Activated B cell treated with CpG ODN at 0.5 μM for 24 hours (primary cell): ENCODE measurements at regions not wholly inside any gene's neighbourhood (a gene's known extent, or its start where the extent isn't known, plus 50 kb on each side); places are given as distances from the start of the nearest gene placed in this dataset.

Experiments used
- ATAC-seq: fragments of 200-7000 bp; cut with Tn5 transposase; one replicate; pipeline ENCODE4 v1.10.0; 2021; ENCODE audit warnings: low read depth, mild to moderate bottlenecking, moderate library complexity
- CTCF ChIA-PET: fragments of 350-600 bp; sonication (Branson Sonifier 250); formaldehyde crosslinking; loops from one replicate; lab custom pipeline; 2021; ENCODE audit warnings: antibody characterized with exemption; lab: Charles Lee
- POLR2A ChIA-PET: fragments of 350-600 bp; sonication (Branson Sonifier 250); formaldehyde crosslinking; loops from one replicate; lab custom pipeline; 2021; ENCODE audit warnings: antibody characterized with exemption; lab: Charles Lee
- DNase-seq: peaks from one replicate; pipeline ENCODE4 v3.0.0; 2022
- H3K27ac Mint-ChIP-seq: one replicate; pipeline ENCODE4 v1.8.0; 2020; ENCODE audit warnings: mixed read lengths
- H3K27me3 Mint-ChIP-seq: one replicate; pipeline ENCODE4 v1.8.0; 2021; ENCODE audit warnings: mixed read lengths
- H3K36me3 Mint-ChIP-seq: one replicate; pipeline ENCODE4 v1.8.0; 2021; ENCODE audit warnings: low read depth, mixed read lengths
- H3K4me1 Mint-ChIP-seq: one replicate; pipeline ENCODE4 v1.8.0; 2021; ENCODE audit warnings: mixed read lengths
- H3K4me3 Mint-ChIP-seq: one replicate; pipeline ENCODE4 v1.8.0; 2020; ENCODE audit warnings: mild to moderate bottlenecking, mixed read lengths
- H3K9me3 Mint-ChIP-seq: one replicate; pipeline ENCODE4 v1.8.0; 2020; ENCODE audit warnings: mixed read lengths
- CTCF ChIP-seq: fragments of 200-600 bp; IDR thresholded peaks from one replicate; pipeline ENCODE4 v1.8.0; 2022; ENCODE audit warnings: antibody characterized with exemption, mild to moderate bottlenecking
- intact Hi-C: fragments of 100-400 bp; cut with micrococcal nuclease; formaldehyde crosslinking; loops from one replicate; pipeline ENCODE4 v1.15.1; 2024

DNA sequence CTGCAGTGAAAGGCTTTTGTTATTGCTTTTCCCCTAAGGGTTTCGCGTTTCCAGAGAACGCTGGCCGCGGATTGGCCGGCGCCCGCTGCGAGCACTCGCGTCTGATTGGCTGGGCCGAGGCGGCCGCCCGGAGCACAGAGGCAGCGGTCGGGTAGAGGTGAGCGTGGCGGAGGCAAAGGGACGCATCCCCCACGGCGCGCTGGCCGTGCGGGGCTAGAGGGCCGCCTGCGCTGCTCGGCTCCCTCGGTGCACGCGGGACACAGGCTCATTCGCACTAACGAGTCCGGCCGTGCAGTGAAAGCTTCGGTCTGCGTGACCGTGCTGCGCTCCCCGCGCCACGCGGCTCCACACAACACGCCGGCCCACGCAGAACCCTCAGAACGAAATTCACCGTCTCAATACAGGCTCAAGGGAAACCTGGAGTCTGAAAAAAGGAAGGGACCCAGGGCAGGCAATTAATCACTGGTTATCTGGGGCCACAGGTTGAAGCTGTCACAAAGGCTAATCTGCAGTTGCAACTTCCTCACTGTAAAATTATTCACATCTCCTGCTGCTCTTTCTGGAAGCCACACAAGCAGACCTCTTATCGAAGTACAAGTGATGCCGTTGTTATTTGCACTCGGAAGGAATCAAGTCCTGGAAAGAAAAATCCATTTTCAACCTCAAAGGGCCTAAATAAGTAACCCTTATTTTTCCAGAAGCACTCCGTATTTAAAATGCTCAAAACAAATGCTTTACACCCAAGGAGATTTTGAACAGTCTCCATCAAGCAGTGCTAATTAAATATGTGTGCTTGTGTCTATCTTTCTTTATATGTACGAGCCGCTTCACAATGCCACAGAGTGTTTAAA lies 94.6 kb downstream of the ZNF608 start:
- peak overlapping the region; percentile 72 for H3K27ac Mint-ChIP-seq
- TF ChIP-seq CTCF = no peak
- H3K4me1 Mint-ChIP-seq = peaks cover 55% of the 10 kb centered on the region

DNA sequence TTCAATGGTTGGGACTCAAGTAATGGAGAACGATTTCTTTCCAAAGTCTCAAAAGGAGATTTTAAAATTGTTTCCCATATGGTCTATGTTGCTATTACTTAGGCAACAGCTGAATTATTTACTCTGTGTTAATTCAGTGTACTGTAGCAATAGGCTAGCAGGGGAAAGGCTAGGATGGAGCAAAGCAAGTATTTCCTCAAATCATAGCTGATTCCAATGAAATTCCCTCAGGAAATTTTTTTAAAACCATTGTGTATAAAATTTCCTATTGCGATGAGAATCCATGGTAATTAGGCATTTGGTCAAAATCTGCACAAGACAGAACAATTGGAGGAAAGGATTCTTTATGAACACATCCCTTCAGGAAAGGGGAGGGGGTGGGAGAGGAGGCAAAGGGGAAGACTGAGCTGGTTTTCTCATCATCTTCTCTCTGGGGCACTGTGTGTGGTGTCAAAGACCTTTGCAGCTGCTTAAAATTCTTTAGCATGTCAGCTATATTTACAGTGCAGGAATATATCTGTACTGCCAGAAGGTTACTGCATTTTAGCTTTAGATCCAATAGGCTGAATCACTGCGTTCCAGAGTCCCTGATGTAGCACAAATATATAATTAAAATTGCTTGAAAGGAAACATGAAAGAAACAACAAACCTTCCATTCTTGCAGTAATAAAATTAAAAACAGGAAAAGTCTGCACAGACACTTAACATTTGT lies 95.3 kb downstream of the ZNF608 start:
- H3K27me3 Mint-ChIP-seq = no peaks in the 10 kb centered on the region
- H3K9me3 Mint-ChIP-seq = no peaks in the 10 kb centered on the region
- intact Hi-C loops = loop anchor here (1.0 to 5.0 kb wide), 3 partner anchors 241 to 1186 kb away; no protein-coding TSS in a partner anchor
- ChIA-PET POLR2A (interaction anchor here (0.6 to 5.5 kb wide), 6 partner anchors 51 to 596 kb away, joined by 3 to 36 read pairs (median 6); partner anchors contain the start of gene ZNF608), CTCF (interaction anchor here (2.6 kb wide), 1 partner anchor 97 kb away, joined by 10 read pairs; no protein-coding TSS in a partner anchor)
- ATAC-seq (no peak), DNase-seq (no peak)
- H3K36me3 Mint-ChIP-seq = peaks cover 7% of the 10 kb centered on the region
- H3K4me1 Mint-ChIP-seq = peaks cover 63% of the 10 kb centered on the region
- no peak for TF ChIP-seq CTCF
- peak overlapping the region; percentile 84 for H3K4me3 Mint-ChIP-seq
- H3K27ac Mint-ChIP-seq = peak overlapping the region; percentile 72

More for the DNA sequence above, 94.6 kb downstream of the ZNF608 start:
- ATAC-seq = peak; percentile 45
- no peaks in the 10 kb centered on the region for H3K27me3 Mint-ChIP-seq
- intact Hi-C loops = loop anchor here (2.0 to 5.0 kb wide), 2 partner anchors 981 to 1185 kb away; no protein-coding TSS in a partner anchor
- H3K36me3 Mint-ChIP-seq = peaks cover 7% of the 10 kb centered on the region
- ChIA-PET POLR2A (interaction anchor here (0.5 to 5.5 kb wide), 9 partner anchors 50 to 535 kb away, joined by 3 to 36 read pairs (median 7); partner anchors contain the start of gene ZNF608), CTCF (interaction anchor here (2.6 kb wide), 1 partner anchor 96 kb away, joined by 10 read pairs; no protein-coding TSS in a partner anchor)
- H3K4me3 Mint-ChIP-seq = peak overlapping the region; percentile 84
- peak; percentile 53 for DNase-seq
- no peaks in the 10 kb centered on the region for H3K9me3 Mint-ChIP-seq

GRCh38 chr5:124650147-124650561 lies 96.3 kb downstream of the ZNF608 start:
- CTCF ChIA-PET = interaction anchor here (1.0 to 1.3 kb wide), 2 partner anchors 60 to 98 kb away, joined by 3 read pairs; no protein-coding TSS in a partner anchor
- H3K27ac Mint-ChIP-seq = peak overlapping the region; percentile 84
- peaks cover 72% of the 10 kb centered on the region for H3K4me1 Mint-ChIP-seq
- peak; percentile 64 for ATAC-seq
- peak overlapping the region; percentile 66 for H3K4me3 Mint-ChIP-seq
- POLR2A ChIA-PET = interaction anchor here (0.6 to 5.5 kb wide), 4 partner anchors 57 to 593 kb away, joined by 3 to 36 read pairs (median 16); no protein-coding TSS in a partner anchor
- no peaks in the 10 kb centered on the region for H3K9me3 Mint-ChIP-seq
- no peak for TF ChIP-seq CTCF
- no peaks in the 10 kb centered on the region for H3K27me3 Mint-ChIP-seq
- peaks cover 7% of the 10 kb centered on the region for H3K36me3 Mint-ChIP-seq
- DNase-seq = no peak
- intact Hi-C loops = loop anchor here (1.0 to 5.0 kb wide), 3 partner anchors 240 to 1187 kb away; no protein-coding TSS in a partner anchor

DNA sequence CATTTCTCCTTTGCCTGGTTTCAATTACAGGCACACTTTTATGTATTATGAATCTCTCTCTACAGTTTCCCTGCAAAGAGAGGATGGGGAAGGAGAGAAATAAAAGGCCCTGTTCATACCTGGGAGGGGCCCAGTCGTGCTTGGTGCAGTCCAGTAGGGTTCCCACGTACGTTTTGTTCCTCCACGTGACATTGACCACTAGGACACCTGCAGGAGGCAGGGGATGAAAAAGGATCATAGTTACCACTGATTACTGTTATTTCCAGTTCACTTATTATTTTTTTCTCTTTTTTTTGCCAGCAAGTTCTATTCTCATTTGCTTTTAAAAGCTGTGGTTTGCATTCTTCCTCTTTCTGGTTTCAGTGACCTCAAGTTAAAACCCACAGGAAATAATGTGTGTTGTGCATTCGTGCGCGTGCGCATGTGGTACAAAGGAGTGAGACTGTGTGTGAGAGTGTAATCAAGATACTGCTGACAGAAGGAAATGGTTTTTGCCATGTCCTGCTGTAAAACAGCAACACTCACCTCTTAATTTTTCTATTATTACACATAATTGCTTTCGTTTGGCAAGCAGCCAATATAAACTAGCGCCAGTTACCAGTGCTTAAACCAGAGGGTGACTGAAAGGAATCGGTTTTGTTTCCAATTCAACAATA lies 96.8 kb downstream of the ZNF608 start:
- ATAC-seq (peak; percentile 76), DNase-seq (peak; percentile 70)
- H3K9me3 Mint-ChIP-seq = no peaks in the 10 kb centered on the region
- H3K36me3 Mint-ChIP-seq = peaks cover 7% of the 10 kb centered on the region
- H3K4me1 Mint-ChIP-seq = peaks cover 78% of the 10 kb centered on the region
- no peaks in the 10 kb centered on the region for H3K27me3 Mint-ChIP-seq
- POLR2A ChIA-PET = interaction anchor here (0.6 to 5.5 kb wide), 6 partner anchors 40 to 1108 kb away, joined by 3 to 36 read pairs (median 5); no protein-coding TSS in a partner anchor
- TF ChIP-seq CTCF = no peak
- intact Hi-C loops = loop anchor here (1.0 to 5.0 kb wide), 17 partner anchors 56 to 1188 kb away; no protein-coding TSS in a partner anchor
- CTCF ChIA-PET = interaction anchor here (0.7 to 1.3 kb wide), 3 partner anchors 61 to 99 kb away, joined by 3 read pairs; no protein-coding TSS in a partner anchor
- peak overlapping the region; percentile 84 for H3K27ac Mint-ChIP-seq
- peak overlapping the region; percentile 66 for H3K4me3 Mint-ChIP-seq
